NCI-H2029 treated with DMSO at 0.1 percent for 48 hours (cell line): ENCODE measurements at regions not wholly inside any gene's neighbourhood (a gene's known extent, or its start where the extent isn't known, plus 50 kb on each side); places are given as distances from the start of the nearest gene placed in this dataset.
"Not testable (repeated sequence)": the region's sequence is repeated elsewhere in the genome, so short reads cannot be mapped to it uniquely, and the experiment has no call there.

Source experiments
- DNase-seq: peaks from one replicate; lab custom pipeline; 2025; lab: John Stamatoyannopoulos, UW

DNA sequence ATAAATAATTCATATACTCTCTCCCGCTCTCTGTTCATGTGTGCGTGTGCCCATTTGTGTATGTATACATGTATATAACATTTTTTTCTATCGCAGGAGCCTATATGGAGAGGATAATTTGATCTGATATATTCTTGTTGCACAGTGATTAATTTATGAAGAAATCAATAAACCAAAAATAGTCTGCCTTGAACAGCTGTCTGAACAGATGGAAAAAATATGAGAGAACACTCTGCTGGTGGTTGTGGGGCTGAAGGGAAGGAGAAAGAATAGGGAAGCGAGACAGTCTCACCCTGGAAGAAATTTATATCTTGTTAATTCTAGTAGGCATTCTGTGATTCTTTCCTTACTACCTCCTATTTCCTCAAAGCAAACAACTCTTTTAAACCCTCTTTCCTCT is 96.6 kb upstream of the B3GAT2 start:
- no peak for DNase-seq

DNA sequence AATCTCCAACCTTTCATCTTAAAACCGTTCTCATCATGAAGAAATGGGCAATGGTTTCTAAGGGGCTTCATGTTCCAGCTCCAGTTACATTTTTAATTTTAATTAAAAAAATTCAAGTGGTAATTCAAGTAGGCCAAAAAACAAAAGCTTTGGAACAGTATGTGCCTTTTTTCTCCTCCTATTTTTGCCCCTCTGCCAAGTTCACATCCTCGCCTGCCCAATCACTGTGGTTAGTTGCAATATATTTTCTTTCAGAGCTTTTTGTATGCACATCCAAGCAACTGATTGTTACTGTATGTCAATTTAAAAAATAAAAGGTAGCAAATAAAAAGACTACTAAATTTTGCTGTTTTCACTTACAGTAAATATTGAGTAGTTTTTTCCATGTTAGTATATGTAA is 99.8 kb upstream of the B3GAT2 start:
- DNase-seq, result no peak

DNA sequence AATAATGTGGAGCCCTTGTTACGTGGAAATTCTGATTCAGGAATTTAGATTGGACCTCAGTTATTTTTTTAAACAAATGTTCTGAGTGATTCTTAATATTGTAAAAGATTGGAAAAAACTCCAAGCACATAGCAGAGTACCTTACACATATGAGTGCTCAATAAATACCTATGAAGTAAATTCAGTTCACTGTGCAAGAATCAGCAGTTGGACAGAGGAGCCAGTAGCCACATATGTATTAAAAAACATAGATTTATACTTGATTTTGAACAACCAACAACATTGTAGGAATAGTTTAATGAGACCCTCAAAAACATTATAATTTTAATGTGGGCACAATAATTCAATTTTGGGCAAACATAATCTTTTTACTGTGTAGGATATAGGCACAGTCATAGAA is 109.3 kb upstream of the B3GAT2 start:
- DNase-seq, result no peak

DNA sequence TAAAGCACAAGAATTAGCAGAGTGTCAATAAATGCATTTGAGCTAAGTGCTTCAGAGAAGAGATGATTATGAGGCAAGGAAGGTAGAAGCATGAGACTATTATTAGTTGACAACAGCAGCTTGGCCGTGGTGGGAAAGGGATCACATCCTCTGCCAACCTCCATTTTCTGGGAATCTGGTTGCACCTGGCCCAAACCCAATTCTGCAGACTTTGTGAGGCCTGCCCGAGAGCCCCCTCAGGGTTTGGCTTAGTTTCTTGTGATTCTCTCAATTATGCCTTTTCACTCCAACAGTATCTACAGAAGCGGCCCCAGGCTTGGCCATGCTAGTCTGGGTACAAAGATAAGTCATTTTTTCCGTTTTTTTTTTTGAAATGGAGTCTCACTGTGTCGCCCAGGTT is 111.0 kb upstream of the B3GAT2 start:
- no peak for DNase-seq

DNA sequence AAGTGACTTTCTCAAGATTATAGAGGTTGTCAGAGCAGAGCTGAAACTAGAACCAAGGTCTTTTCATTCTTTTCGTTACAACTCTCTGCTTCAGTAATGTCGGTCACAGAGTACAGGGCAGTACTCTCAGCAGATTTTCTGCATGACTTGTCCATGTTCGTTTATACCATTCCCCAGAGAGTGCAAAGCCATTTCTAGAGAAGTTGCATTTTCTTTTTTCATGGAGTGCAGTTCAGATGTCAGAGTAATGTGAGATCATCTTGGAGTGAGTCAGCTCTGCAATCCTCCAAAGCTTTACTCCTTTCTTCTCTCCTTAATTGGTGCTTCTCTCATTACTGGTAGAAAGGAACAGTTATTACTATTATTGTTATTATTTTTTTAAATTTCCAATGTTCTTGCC is 115.6 kb upstream of the B3GAT2 start:
- DNase-seq, result no peak

DNA sequence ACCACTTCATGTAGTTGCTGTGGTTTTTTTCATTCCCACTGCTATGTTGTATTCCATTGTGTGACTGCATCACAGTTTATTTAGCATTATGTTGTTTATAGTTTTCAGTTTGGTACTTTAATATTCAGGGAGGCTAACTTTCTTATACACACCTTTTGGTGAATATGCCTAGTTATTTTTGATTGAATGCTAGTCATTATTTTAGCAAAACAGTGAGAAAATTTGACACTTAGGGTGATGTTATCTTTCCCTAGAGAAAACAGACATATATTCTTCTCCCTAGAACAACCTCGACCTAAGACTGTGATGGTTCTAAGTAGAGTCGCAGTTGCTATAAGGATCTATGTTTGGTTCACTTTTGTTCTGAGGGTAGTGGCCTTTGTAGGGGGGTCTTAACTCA is 120.8 kb upstream of the B3GAT2 start:
- no peak for DNase-seq

DNA sequence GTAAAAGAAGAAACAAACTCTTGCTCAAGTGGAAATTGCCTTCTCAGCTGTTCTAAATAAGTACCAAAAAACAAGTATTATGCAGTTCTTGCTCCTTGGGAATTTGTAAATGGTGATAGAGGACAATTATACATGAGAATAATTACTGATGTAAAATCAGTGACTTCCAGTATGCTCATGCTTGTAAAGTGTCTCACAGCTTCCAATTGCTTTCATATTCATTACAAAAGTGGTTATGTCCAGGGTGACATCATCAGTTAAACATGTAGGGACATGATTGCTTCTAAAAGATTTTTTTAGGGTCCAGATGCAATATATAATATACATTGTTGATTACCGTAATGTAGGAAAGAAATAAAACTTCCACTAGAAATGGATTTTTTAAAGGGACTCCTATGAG is 122.8 kb upstream of the B3GAT2 start:
- no peak for DNase-seq

DNA sequence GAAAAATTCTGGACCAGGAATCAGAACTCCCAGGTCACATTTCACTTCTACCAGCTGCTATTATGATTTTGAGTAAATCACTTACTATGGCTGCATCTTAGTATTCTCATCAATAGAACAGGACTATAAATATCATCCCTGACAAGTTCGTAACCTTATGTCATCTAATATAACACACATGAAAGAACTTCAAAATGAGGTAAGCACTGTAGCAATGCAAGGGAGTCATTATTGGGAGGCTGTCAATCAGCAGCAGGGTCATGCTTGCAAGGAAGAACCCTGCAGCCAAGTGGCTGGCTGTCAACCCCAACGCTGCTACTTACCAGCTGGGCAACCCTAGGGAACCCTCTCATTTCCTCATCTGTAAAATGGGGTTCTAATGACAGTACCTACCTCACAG is 123.3 kb upstream of the B3GAT2 start:
- DNase-seq, result no peak

DNA sequence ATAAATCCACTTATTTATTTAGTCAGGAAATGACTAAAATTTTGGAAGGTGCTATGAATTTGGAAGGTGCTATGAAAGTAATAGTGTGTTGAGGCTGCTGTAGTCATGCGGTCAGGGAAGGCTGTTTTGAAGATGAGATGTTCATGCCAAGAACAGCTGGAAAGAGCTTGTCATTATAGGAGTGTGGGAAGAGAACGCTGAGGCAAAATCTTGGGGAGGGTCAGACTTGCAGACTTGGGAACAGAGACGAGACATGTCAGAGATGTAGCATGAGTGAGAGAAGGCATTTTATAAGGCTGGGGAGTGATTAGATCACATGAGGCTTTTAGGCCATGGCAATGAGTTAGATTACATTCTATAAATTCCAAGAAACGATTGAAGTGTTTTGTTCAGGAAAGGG is 124.0 kb upstream of the B3GAT2 start:
- no peak for DNase-seq

DNA sequence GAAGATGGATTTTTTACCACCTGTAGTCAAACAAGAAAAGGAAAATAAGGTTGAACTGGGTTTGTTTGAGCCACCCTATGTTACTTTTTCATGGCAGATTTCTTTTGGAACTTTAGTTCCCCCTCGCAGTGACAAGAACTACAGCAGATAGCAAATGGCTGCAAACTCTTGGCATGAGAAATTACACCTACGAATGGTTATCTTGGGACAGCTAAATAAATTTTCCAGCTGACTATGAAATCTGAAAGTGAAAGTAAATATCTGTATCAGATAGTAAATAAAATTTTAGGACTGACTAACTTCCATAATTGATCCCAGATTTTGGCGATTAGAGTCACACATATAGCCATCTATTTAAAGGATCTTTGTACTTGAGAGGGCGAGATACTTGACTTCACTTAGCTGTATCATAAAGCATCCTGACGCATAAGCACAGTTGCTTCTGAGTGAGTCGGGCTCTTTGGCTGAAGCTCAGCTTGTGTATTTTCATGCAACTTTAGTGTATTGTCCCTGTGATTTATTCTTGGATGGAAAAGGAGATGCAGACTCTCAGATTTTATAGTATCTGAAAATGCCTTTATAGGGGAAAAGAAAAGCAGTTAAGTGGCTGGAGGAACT is 125.3 kb upstream of the B3GAT2 start:
- no peak for DNase-seq

DNA sequence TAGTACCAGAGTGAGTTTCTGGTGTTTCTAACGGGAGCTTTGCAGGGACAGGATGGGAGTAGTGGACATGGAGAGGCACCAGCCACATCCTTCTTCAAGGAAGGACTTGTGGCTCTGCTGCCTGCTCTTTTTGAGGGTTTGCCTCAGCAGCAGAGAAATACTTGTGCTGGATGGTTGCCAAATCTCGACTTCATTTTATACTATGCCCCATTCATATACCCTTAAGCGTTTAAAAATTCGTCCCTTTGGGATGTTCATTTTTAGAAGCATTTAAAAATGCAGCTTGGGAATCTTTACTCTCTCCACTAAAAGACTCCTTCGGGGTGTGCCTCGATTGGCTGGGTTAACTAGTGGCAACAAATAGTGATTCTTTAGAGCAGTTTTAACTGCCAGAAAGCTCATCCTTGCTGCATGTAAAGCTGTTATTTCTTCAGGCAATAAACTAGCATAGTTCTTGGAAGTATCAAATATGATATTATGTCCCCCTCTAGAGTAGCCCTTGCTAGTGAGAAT is 126.5 kb upstream of the B3GAT2 start:
- no peak for DNase-seq

DNA sequence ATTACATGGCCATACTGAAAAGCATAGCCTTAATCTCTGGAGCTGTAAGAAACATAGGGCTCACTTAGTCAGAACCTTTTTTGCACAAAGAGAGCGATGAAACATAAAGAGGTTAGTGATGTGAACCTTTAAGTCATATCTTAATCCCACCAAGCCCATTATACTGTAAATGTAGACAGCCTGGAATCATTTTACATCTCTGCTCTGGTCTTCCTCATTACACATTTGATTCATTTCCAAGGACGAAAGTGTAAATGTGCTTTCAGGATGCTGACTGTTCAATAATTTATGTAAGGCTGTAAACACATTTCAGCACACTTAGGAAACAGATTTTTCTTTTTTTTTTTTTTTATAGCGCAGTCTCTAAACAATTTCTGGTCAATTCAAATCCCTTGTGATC is 131.3 kb upstream of the B3GAT2 start:
- DNase-seq, result no peak

DNA sequence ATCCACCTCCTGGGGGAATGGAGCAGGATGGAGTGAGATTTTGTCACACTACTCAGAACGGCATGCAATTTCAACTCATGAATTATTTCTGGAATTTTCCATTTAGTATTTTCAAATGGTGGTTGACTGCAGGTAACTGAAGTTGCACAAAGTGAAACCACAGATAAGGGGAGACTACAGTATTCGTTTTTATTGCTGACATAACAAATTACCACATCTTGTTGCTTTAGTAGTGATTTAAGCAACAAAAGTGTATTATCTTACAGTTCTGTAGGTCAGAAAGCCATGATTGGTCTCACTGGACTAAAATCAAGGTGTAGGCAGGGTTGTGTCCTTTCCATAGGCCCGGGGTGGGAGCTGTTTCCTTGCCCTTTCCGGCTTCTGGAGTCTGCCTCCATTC is 133.4 kb upstream of the B3GAT2 start:
- no peak for DNase-seq

DNA sequence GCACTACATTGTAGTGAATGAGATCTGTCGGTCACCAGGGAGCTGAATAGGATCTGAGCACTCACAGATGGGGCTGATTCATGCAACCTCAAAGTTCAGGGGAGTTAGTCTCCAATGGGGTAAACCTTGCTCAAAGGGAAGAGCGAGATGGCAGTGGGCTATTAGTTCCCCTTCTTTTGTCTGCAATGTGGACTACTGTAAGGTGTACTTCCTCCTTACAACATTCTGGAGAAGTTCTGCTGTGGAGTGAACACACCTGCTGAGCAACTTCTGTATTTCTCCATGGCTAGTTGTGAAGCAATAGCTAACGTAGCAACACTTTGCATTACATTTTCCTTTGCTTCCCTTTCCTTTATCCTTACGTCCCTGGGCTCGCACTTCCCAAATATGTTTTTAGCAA is 134.3 kb upstream of the B3GAT2 start:
- DNase-seq, result no peak

DNA sequence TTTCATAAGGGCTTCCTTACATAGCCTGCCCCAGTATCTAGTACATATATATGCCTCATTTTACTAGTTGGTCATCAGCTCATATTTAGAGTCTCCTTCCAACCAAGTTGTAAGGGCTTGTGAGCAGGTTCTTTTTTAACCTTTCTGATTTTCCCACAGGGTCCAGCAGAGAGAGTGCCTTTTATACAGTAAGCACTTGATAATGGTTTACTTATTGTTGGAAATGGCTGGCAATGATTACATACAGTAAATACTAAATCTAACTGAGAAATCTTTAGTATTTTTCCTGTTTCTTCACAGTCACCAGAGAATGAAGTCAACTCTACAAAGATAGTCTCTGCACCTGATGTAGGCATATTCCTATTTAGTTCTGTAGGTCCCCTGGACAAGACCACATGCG is 135.1 kb upstream of the B3GAT2 start:
- no peak for DNase-seq

DNA sequence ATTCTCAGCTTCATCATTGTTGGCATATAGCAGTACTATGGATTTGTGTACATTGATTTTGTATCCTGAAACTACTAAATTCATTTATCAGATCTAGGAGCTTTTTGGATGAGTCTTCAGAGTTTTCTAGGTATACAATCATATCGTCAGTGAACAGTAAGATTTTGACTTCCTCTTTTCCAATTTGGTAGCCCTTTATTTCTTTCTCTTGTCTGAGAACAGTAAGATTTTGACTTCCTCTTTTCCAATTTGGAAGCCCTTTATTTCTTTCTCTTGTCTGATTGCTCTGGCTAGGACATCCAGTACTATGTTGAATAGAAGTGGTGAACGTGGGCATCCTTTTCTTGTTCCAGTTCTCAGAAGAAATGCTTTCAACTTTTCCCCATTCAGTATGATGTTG is 140.4 kb upstream of the B3GAT2 start:
- not testable (repeated sequence) for DNase-seq

DNA sequence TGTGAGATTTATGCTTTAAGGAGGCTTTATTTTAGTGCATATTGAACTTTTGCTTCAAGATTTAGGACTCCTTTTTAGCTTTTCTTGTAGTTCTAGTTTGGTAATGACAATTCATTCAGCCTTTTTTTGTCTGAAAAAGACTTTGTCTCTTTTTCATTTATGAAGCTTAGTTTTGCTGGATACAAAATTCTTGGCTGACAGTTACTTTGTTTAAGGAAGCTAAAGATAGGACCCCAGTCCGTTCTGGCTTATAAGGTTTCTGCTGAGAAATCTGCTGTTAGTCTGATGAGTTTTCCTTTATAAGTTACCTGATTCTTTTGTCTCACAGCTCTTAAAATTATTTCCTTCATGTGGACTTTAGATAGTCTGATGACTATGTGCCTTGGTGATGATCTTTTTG is 142.8 kb upstream of the B3GAT2 start:
- no peak for DNase-seq

DNA sequence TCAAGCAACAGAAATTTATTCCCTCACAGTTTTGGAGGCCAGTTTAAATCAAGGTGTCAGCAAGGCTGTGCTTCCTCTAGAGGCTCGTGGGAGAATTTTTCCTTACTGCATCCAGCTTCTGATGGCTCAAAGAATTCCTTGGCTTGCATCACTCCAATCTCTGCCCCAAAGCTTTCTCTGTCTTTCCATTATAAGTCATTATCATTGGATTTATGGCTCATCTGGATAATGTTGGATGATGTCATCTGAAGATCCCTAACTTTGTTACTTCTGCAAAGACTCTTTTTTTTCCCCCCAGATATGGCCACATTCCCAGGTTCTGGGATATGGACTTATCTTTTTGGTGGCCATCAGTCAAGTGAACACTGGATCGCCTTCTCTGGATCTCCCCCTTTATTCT is 146.3 kb upstream of the B3GAT2 start:
- no peak for DNase-seq

DNA sequence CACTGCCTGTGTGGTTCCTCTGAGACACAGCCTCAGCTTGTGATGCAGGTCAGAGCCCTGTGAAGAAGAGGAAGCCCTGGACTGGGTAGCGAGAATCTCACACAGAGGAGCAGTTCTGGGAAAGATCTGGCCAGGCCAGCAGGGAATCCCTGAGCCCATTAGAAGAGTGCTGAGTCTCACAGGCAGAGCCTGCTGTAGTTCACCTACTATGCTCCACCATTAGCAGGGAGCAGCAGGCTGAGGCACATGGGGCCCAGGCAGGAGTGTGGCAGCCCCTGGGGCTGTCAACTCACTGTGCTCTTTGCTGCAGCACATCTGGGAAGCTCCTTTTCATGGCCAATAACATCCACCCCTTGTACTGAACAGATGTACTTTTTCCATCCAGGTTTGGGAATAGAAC is 146.8 kb upstream of the B3GAT2 start:
- DNase-seq, result no peak

DNA sequence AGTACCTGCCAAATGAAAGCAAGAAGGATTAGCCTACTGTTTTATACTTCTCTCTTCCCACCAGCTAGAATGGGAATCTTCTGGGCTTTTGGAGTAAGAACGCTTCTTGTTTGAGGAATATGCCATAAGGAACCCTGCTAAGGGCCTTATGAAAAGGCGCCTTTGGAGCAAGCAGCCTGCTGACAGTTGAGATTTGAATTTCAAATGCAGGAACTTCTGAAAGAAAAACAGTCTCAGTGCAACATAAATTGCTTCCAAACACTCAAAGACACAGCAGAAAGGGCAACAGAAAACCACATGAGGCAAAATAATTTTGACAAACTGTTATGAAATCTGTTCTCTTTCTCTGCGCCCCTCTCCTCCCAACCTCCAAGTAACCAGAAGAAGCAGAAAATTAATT is 149.4 kb upstream of the B3GAT2 start:
- no peak for DNase-seq

DNA sequence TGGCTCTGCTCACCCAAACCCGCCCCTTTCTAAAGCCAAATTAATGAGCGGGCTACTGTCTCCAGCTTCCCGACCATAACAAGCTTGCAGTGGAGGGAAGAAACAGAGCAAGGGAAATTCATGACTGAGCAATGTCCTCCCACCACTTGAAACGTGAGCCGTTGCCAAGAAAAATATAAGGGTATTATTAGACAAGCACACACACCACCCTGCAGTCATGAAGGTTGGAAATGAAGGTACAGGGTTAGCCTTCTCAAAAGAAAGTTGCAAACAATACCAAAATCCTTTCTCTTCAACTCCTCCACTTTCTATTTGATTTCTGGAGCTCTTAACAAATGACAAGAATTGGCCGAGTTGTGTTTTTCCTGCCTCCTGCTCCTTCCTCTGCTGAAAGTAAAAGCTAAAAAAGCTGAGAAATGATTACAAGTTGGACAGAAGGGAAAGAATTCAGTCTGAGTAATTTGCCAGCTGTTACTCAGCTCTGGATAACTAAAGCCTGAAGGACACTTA is 151.1 kb upstream of the B3GAT2 start:
- peak; percentile 2 for DNase-seq

DNA sequence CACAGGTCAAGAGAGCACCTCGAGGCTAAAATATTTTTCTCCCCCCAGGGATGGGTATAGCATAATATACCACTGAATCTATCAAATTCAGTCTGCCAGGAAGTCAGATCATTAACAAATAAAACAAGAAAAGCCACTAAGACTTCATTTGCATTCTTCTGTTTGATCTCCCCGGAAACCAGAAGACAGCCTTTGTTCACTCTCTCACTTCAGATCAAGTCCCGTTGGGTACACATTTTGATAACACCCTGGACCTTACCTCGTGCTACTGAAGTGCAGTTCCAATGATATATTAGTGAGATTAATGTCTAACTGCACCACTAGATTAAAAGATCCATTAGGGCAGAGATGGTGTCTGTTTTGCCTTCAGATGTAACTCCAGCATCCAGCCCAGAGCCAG is 157.7 kb upstream of the B3GAT2 start:
- DNase-seq, result no peak

DNA sequence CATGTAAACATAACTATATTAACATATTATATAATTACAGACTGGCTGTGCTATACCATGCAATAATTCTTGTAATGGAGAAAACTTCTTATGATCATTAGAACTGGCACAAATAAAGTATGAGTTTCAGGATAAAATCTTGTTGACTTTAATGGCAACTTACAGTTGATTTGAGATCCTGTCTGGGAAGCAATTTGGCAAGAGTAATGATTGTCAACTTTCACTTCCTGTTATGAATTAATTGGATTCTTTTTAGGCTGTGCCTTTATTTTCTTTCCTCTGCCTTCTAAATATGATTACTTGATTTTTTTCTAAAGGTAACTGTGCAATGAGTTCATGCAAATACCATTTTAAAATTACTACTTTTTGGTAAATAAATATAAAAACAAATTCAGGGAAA is 158.1 kb upstream of the B3GAT2 start:
- no peak for DNase-seq

DNA sequence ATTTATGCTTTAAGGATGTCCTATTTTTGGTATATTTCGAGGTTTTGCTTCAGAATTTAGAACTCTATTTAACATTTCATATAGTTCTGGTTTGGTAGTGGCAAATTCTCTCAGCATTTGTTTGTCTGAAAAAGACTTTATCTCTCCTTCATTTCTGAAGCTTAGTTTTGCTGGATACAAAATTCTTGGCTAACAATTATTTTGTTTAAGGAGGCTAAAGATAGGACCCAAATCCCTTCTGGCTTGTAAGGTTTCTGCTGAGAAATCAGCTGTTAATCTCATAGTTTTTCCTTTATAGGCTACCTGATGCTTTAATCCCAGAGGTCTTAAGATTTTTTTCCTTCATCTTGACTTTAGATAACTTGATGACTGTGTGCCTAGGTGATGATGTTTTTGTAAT is 162.7 kb upstream of the B3GAT2 start:
- DNase-seq, result no peak

DNA sequence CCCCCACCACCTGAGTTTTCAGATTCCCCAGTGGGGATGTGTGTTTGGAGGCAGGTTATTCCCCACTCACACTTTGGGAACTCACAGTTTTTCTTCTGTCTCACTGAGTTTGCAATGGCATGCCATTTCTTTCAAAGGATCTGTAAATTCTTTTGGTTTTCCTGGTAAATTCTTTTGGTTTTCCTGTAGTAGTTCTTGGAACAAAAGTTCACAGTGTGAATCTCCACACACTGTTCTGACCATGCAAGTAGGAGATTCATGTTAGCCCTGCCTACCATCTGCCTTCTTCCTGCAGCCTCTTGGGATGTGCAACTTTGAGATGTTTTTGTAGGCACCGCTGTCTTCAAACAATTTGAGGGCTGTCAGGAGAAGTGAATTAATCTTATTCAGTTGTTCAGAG is 165.6 kb upstream of the OGFRL1 start:
- DNase-seq, result no peak
